ENCODE measurements at regions not wholly inside any gene's neighbourhood (a gene's known extent, or its start where the extent isn't known, plus 50 kb on each side); places are given as distances from the start of the nearest gene placed in this dataset.
"Not testable (repeated sequence)": the region's sequence is repeated elsewhere in the genome, so short reads cannot be mapped to it uniquely, and the experiment has no call there.

- no peak for DNase-seq (ENCODE audit: extremely low read depth, low read depth, low spot score)
These were observed 96.6 kb upstream of the PCED1B start for GRCh38 chr12:46982629-46983392.

- DNase-seq (ENCODE audit: extremely low read depth, low read depth, low spot score), result no peak
These were observed 96.0 kb upstream of the PCED1B start for GRCh38 chr12:46983393-46983793.

DNA sequence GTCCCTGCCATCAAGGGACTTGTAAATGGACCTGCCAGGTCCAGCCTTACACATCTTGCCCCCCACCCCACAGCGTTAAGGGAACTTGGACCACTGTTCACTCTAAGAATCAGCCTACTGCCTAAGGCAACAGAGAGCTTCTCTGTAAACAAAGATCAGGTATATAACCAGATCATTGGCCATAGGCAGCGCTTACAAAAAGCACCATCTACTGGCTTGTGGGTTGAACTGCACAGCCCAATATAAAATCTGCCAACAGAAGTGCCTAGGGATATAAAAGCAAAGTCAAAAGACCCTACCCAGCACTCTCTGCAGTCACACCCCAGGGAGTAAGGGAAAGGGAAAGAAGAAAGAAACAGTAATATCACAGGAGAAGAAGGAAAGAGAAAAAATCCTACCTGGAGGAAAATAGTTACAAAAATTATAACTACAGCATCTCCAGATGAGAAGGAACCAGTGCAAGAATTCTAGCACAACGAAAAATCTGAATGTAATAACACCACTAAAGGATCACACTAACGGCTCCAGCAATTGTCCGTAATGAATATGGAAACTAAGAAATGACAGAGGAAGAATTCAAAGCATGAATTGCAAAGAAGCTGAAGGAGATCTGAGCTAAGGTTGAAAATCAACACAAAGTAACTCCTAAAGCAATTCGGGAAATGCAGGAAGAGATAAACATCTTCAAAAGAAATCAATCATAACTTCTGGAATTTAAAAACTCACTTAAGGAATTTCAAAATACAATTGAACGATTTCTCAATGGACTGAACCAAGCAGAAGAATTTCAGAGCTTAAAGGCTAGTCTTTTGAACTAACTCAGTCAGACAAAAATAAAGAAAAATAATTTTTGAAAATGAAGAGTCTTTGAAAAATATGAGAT is 95.2 kb upstream of the PCED1B start:
- no peak for DNase-seq (ENCODE audit: extremely low read depth, low read depth, low spot score)

DNA sequence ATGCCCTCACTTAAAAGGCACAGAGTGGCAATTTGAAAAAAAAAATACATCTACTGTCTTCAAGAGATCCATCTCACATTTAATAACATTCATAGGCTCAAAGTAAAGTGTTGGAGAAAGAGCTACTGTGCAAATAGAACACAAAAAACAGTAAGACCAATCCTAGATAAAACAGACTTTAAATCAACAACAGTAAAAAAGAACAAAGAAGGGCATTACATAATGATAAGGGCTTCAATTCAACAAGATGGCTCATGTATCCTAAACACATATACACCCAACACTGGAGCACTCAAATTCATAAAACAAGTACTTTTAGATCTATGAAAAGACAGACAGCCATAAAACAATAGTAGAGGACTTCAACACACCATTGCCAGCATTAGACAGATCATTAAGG is 93.6 kb upstream of the PCED1B start:
- no peak for DNase-seq (ENCODE audit: extremely low read depth, low read depth, low spot score)

DNA sequence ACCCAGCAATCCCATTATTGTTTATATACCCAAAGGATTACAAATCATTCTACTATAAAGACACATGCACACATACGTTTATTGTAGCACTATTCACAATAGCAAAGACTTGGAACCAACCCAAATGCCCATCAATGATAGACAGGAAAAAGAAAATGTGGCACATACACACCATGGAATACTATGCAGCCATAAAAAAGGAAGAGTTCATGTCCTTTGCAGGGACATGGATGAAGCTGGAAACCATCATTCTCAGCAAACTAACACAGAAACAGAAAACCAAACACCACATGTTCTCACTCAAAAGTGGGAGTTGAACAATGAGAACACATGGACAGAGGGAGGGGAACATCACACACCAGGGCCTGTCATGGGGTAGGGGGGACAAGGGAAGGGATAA is 91.3 kb upstream of the PCED1B start:
- not testable (repeated sequence) for DNase-seq (ENCODE audit: extremely low read depth, low read depth, low spot score)

GRCh38 chr12:46990211-46990610 is 89.2 kb upstream of the PCED1B start:
- no peak for DNase-seq (ENCODE audit: extremely low read depth, low read depth, low spot score)

DNA sequence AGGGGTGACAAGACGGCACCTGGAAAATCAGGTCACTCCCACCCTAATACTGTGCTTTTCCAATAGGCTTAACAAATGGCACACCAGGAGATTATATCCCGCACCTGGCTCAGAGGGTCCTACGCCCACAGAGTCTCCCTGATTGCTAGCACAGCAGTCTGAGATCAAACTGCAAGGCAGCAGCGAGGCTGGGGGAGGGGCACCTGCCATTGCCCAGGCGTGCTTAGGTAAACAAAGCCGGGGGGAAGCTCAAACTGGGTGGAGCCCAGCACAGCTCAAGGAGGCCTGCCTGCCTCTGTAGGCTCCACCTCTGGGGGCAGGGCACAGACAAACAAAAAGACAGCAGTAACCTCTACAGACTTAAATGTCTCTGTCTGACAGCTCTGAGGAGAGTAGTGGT is 87.4 kb upstream of the PCED1B start:
- DNase-seq (ENCODE audit: extremely low read depth, low read depth, low spot score), result not testable (repeated sequence)

GRCh38 chr12:46998811-46999368 is 80.5 kb upstream of the PCED1B start:
- DNase-seq (ENCODE audit: extremely low read depth, low read depth, low spot score), result no peak

DNA sequence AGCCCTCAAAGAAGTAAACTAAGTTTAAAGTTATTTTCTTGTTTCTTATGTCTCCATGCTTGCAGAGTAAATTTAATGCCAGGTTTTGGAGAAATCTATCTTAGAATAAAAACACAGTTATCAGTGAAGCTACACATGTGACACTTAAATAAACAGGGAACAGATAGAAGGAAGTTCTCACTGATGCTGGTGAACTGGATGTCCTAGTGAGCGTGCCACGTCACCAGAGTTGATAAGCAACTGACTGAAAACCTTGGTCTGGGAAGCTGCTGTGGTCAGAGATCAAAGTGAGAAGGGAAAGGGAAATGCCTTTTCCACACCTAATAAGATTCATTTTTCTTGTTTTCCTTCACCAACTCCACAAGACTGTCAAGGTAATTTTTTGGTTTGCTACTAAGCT is 74.8 kb upstream of the PCED1B start:
- DNase-seq (ENCODE audit: extremely low read depth, low read depth, low spot score), result no peak

- DNase-seq (ENCODE audit: extremely low read depth, low read depth, low spot score), result no peak
These were observed 72.4 kb upstream of the PCED1B start for GRCh38 chr12:47007048-47007447.

DNA sequence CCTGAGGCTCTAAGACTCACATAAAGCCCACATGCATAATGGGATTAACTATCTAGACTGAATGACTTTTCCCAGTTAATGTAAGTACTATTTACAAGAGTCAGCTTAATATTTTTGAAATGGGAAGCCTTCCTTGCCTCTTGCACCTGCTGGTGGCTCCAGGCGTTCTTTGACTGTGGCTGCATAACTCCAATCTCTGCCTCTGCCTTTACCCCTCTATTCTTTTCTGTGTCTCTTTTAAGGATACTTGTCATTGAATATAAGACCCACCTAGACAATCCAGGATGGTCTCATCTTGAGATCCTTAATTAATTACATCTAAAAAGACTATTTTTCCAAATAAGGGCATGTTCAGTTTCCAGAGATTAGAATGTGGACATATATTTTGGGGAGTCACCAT is 66.9 kb upstream of the PCED1B start:
- no peak for DNase-seq (ENCODE audit: extremely low read depth, low read depth, low spot score)

DNA sequence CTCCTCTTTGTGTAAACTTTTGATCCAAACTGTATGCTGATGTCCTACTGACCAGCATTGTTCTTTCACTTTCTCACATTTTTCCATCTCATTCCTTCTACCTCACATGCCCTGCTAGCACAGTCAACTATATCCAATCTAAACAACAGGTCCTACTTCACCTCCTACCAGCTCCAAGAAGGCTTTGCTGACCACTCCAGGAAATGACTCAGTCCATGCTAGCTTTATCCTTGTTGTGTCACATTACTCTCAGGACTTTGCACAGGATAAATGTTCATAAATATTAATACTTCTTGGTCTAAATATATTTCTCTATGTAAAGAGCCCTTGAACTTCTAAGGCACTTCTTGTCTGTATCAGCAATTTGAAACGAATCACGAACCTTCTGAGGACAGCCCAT is 64.9 kb upstream of the PCED1B start:
- peak; percentile 67 for DNase-seq (ENCODE audit: extremely low read depth, low read depth, low spot score)

GRCh38 chr12:47015381-47015780 is 64.0 kb upstream of the PCED1B start:
- DNase-seq (ENCODE audit: extremely low read depth, low read depth, low spot score), result no peak

DNA sequence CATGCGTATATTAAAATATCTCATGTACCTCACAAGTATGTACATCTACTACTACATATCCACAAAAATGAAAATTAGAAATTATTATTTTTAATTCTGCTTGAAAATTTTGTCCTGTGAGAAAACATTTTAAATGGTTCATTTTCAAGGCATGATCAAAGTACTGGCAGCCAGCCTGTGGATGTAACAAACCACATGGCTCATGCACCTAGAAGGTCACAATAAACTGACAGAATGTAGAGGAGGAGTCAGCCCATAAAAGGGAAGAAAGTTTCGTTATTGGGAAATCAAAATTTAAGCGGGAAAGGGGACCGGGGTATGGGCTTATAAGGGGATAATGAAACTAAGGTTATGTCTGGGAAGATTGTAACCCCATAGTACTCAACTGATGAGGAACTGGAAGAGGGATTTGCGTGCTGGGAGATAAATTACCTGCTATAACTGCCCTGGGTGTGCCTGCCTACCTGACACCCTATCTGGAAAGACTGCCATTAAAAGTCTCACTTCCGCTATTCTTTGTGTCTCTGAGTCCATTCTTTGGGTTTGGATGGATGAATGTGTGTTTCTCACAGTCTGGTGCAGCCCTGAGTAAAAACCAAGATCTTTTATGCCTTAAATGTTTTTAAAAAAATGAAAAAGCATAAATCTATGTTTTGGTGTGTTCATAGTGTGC is 62.2 kb upstream of the PCED1B start:
- DNase-seq (ENCODE audit: extremely low read depth, low read depth, low spot score), result no peak

- DNase-seq (ENCODE audit: extremely low read depth, low read depth, low spot score), result no peak
These were observed 61.4 kb upstream of the PCED1B start for GRCh38 chr12:47017901-47018475.

DNA sequence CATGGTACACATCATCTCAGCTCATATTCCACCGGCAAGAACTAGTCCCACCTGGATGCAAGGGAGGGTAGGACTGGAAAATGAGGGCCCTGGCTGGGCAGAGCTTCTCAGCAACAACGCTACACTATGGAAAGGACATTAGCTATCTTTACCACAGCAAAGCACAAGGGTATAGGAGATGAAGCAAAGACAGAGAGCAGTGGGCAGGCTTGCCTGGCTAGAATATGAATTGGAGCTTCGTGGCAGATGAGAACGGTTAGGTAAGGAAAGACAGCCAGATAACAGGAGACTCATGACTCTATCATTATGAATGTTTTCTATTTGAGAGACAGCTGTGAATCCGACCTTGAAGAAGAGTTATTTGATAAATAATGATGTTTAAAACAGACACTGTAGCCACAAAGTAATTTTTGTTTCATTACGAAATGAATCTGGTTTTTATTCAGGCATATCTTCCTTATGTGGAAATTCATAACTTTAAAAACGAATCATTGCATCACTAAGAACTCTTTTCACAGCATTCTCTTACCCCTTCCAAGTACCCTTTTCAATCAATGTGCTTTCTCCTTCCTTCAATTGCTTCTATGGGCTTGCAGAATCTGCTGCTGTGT is 59.1 kb upstream of the PCED1B start:
- no peak for DNase-seq (ENCODE audit: extremely low read depth, low read depth, low spot score)

DNA sequence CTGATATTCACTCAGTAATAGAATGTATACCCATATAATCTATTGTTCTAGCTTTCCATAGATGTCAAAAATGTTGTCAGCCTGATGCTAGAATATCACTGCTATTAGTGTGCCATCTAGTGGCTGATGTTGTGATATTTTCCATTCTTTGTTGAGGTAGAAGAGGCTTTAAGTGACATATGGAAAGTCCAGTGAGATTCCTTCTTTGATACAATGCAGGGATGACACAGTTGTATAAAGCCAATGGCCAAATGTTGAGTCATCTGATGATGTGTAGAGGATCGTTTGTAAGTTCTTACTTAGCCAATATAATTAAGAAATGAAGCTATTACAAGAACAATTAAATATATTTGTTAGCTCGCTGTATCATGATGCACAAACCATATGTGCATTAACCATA is 58.1 kb upstream of the PCED1B start:
- peak; percentile 89 for DNase-seq (ENCODE audit: extremely low read depth, low read depth, low spot score)

DNA sequence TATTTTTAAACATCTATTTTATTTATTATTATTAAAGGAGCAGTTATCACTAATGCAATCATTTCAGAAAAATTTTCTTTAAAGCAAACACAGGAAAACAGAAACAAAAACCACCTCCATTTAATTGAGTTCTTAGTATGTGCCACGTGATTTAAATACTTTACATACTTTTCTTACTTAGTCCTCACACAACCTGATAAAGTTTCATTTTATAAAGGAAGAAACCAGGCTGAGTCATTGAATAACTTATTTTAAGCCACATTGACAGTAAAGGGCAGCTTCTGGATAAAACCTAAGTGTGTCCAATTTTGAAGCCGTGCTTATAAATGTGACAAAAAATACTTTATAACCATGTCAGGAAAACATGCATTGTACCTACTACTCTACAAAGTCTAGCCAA is 57.1 kb upstream of the PCED1B start:
- no peak for DNase-seq (ENCODE audit: extremely low read depth, low read depth, low spot score)

DNA sequence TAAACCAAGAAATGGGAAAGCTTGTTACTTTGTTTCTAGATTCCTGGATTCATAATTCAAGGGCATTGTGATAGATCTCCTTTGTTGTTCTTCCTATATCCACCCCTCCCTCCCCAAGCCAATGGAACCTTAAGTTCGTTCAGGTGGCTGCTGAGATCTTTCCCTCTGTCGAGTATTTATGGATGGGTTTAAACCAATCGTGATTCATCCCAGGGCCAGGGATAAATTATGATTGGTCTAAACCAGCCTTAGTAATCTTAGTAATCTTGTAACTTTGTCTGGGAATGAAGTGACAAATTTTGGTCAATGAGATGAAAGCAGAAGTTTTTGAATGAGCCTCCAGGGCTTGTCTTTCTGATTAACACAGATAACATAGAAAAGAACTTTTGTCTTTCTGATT is 56.1 kb upstream of the PCED1B start:
- no peak for DNase-seq (ENCODE audit: extremely low read depth, low read depth, low spot score)

DNA sequence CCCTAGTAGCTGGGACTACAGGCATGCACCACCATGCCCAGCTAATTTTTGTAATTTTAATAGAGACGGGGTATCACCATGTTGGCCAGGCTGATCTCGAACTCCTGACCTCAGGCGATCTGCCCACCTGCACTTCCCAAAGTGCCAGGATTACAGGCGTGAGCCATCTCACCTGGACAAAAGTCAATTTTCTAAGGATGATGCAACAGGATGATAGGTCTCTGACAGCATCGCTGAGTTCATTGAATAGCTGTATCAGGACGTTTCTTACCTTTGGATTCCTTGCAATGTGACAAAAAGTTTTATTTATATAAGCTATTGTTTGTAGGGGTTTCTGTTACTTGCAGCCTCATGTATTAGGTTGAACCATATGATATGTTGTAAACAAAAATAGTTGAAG is 55.5 kb upstream of the PCED1B start:
- DNase-seq (ENCODE audit: extremely low read depth, low read depth, low spot score), result no peak
